ENCODE measurements at regions not wholly inside any gene's neighbourhood (a gene's known extent, or its start where the extent isn't known, plus 50 kb on each side); places are given as distances from the start of the nearest gene placed in this dataset.
A peak's percentile ranks its signal among the peaks of the same experiment; 100 is the strongest.
"Not testable (repeated sequence)": the region's sequence is repeated elsewhere in the genome, so short reads cannot be mapped to it uniquely, and the experiment has no call there.

- DNase-seq (ENCODE audit: low read depth) = no peak
Observed at GRCh38 chr13:111005808-111006505, 91.1 kb upstream of the ANKRD10 start.

GRCh38 chr13:111005364-111005763 lies 90.5 kb upstream of the ANKRD10 start:
- DNase-seq (ENCODE audit: low read depth) = no peak

GRCh38 chr13:111004444-111004843 lies 89.6 kb upstream of the ANKRD10 start:
- no peak for DNase-seq (ENCODE audit: low read depth)

GRCh38 chr13:111001636-111002035 lies 86.8 kb upstream of the ANKRD10 start:
- no peak for DNase-seq (ENCODE audit: low read depth)

GRCh38 chr13:110993788-110994187 lies 78.9 kb upstream of the ANKRD10 start:
- no peak for DNase-seq (ENCODE audit: low read depth)

GRCh38 chr13:110991991-110992508 lies 77.2 kb upstream of the ANKRD10 start:
- no peak for DNase-seq (ENCODE audit: low read depth)

GRCh38 chr13:110989331-110989730 lies 74.5 kb upstream of the ANKRD10 start:
- no peak for DNase-seq (ENCODE audit: low read depth)

GRCh38 chr13:110985541-110985940 lies 70.7 kb upstream of the ANKRD10 start:
- DNase-seq (ENCODE audit: low read depth) = no peak

GRCh38 chr13:110984798-110985197 lies 69.9 kb upstream of the ANKRD10 start:
- DNase-seq (ENCODE audit: low read depth) = no peak

- no peak for DNase-seq (ENCODE audit: low read depth)
Observed at GRCh38 chr13:110984381-110984780, 69.5 kb upstream of the ANKRD10 start.

GRCh38 chr13:110983241-110983640 lies 68.4 kb upstream of the ANKRD10 start:
- no peak for DNase-seq (ENCODE audit: low read depth)

GRCh38 chr13:110981379-110981778 lies 66.5 kb upstream of the ANKRD10 start:
- DNase-seq (ENCODE audit: low read depth) = no peak

- no peak for DNase-seq (ENCODE audit: low read depth)
Observed at GRCh38 chr13:110980921-110981320, 66.1 kb upstream of the ANKRD10 start.

- not testable (repeated sequence) for DNase-seq (ENCODE audit: low read depth)
Observed at GRCh38 chr13:110979149-110979548, 64.3 kb upstream of the ANKRD10 start.

GRCh38 chr13:110978390-110978789 lies 63.5 kb upstream of the ANKRD10 start:
- DNase-seq (ENCODE audit: low read depth) = no peak

GRCh38 chr13:110976785-110977184 lies 61.9 kb upstream of the ANKRD10 start:
- DNase-seq (ENCODE audit: low read depth) = no peak

GRCh38 chr13:110973007-110973700 lies 58.3 kb upstream of the ANKRD10 start:
- no peak for DNase-seq (ENCODE audit: low read depth)

- no peak for DNase-seq (ENCODE audit: low read depth)
Observed at GRCh38 chr13:110971486-110971885, 56.6 kb upstream of the ANKRD10 start.

GRCh38 chr13:110967156-110967855 lies 52.4 kb upstream of the ANKRD10 start:
- DNase-seq (ENCODE audit: low read depth) = not testable (repeated sequence)

- DNase-seq (ENCODE audit: low read depth) = no peak
Observed at GRCh38 chr13:110965755-110966134, 50.9 kb upstream of the ANKRD10 start.

GRCh38 chr13:110965038-110965754 lies 50.3 kb upstream of the ANKRD10 start:
- DNase-seq (ENCODE audit: low read depth) = peak; percentile 2

Data from stimulated activated CD4-positive, alpha-beta T cell treated with anti-CD3 and anti-CD28 coated beads, Interleukin-2, amount 100 ng/mL, for 4 hours (primary cell).